ENCODE measurements at regions not wholly inside any gene's neighbourhood (a gene's known extent, or its start where the extent isn't known, plus 50 kb on each side); places are given as distances from the start of the nearest gene placed in this dataset.
"Not testable (repeated sequence)": the region's sequence is repeated elsewhere in the genome, so short reads cannot be mapped to it uniquely, and the experiment has no call there.

DNA sequence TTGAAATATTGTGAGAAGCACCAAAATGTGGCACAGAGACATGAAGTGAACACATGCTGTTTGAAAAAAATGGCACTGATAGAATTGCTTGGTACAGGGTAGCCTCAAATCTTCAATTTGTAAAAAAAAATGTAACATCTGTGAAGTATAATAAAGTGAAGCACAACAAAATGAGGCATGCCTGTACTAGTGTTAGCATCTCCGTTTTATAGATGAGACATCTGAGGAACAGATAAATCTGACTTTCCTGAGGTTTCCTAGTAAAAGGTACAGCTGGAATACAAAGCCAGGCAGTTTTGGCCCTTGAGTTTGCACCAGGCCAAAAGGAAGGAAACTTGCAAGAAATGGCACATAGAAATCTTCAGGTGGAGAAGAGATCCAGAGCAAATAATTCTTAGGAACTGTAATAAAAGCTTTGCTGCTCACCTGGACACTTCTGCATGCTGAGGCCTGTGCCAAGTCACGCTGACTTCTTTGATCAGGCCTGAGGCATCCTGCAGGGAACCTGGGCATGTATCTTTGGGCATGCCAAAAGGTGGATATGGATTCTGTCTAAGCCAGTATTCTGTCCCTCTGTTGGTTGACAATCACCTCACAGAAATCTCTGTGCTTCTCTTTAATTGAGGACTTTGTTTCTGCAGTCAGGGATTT is 251.5 kb upstream of the PLPP4 start:
- Histone ChIP-seq H3K9me3 (ENCODE audit: control insufficient read depth in 2 of 2, insufficient read depth in 1 of 2, low read depth in 1 of 2, low read length in 1 of 2) (no peaks in the 10 kb centered on the region), H3K4me3 (ENCODE audit: low read depth in 1 of 2, low read length in 2 of 2) (no peak overlapping the region), H3K4me1 (ENCODE audit: control insufficient read depth in 2 of 2, insufficient read depth in 2 of 2, low read length in 1 of 2) (peaks cover 0 to 3% of the 10 kb centered on the region in 2 donors), H3K36me3 (ENCODE audit: control insufficient read depth in 2 of 2, insufficient read depth in 2 of 2, low read length in 1 of 2) (no peaks in the 10 kb centered on the region), H3K27ac (ENCODE audit: low read depth in 2 of 2, low read length in 1 of 2) (no peak overlapping the region), H3K27me3 (ENCODE audit: control insufficient read depth in 1 of 2, insufficient read depth in 2 of 2, low read length in 2 of 2) (no peaks in the 10 kb centered on the region)
- WGBS, 2 donors, result 46 to 50% methylated on average over 2 of the region's 2 CpGs

DNA sequence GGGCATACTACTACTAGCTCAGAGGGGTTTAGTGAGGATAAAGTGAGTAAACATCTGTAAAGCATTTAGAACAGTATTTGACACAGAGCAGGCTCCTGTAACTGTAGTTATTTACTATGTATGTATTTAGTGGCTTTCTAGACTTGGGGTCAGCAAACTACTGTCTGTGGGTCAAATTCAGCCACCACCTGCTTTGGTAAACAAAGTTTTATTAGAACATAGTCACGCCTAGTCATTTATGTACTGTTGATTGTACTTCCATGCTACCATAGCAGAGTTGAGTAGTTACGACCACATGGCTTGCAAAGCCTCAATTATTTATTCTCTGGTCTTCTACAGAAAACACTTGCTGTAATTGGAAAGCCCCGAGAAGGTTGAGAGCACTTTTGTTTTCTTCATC is 248.5 kb upstream of the PLPP4 start:
- 83 to 84% methylated on average over 3 of the region's 3 CpGs for WGBS, 2 donors
- H3K27me3 ChIP-seq (ENCODE audit: control insufficient read depth in 1 of 2, insufficient read depth in 2 of 2, low read length in 2 of 2), result no peaks in the 10 kb centered on the region

DNA sequence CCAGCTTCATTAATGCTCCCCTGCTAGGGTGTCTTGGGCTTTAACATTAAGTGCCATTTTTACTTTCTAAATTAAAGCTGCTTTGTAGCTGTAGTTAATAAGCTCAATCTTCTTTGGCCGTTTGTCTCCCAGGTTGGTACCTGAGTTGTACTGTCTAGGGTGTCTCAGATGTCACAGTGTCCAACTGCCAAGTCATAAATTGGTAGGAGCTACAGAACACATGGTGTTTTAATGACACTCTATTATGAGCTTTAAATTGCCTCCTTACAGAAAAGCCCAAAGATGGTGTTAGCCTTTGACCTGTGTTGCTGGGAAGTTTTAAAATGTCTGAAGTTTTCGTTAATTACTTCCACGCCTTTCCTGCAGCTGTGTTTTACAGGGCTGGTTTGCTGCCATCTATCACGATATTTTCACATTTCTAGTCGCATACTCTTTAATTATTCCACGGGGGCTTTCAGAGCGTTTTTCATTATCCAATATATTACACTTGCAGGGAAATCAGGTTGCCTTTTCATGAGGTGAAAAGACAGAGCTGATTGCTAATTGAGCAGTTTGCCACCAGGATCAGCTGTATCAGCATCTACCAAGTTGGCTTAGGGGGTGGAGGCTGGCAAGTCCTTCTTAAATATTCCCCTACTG is 247.8 kb upstream of the PLPP4 start:
- Histone ChIP-seq H3K27ac (ENCODE audit: low read depth in 2 of 2, low read length in 1 of 2) (no peak overlapping the region), H3K4me1 (ENCODE audit: control insufficient read depth in 2 of 2, insufficient read depth in 2 of 2, low read length in 1 of 2) (peaks cover 0 to 3% of the 10 kb centered on the region in 2 donors), H3K36me3 (ENCODE audit: control insufficient read depth in 2 of 2, insufficient read depth in 2 of 2, low read length in 1 of 2) (no peaks in the 10 kb centered on the region), H3K27me3 (ENCODE audit: control insufficient read depth in 1 of 2, insufficient read depth in 2 of 2, low read length in 2 of 2) (no peaks in the 10 kb centered on the region), H3K4me3 (ENCODE audit: low read depth in 1 of 2, low read length in 2 of 2) (no peak overlapping the region), H3K9me3 (ENCODE audit: control insufficient read depth in 2 of 2, insufficient read depth in 1 of 2, low read depth in 1 of 2, low read length in 1 of 2) (no peaks in the 10 kb centered on the region)
- WGBS, 2 donors, result 76 to 81% methylated on average over 7 of the region's 7 CpGs

More for the DNA sequence above, 248.5 kb upstream of the PLPP4 start:
- H3K9me3 ChIP-seq (ENCODE audit: control insufficient read depth in 2 of 2, insufficient read depth in 1 of 2, low read depth in 1 of 2, low read length in 1 of 2), result no peaks in the 10 kb centered on the region
- no peak overlapping the region for H3K4me3 ChIP-seq (ENCODE audit: low read depth in 1 of 2, low read length in 2 of 2)
- no peak overlapping the region for H3K27ac ChIP-seq (ENCODE audit: low read depth in 2 of 2, low read length in 1 of 2)
- no peaks in the 10 kb centered on the region for H3K36me3 ChIP-seq (ENCODE audit: control insufficient read depth in 2 of 2, insufficient read depth in 2 of 2, low read length in 1 of 2)
- H3K4me1 ChIP-seq (ENCODE audit: control insufficient read depth in 2 of 2, insufficient read depth in 2 of 2, low read length in 1 of 2), result peaks cover 0 to 3% of the 10 kb centered on the region in 2 donors

DNA sequence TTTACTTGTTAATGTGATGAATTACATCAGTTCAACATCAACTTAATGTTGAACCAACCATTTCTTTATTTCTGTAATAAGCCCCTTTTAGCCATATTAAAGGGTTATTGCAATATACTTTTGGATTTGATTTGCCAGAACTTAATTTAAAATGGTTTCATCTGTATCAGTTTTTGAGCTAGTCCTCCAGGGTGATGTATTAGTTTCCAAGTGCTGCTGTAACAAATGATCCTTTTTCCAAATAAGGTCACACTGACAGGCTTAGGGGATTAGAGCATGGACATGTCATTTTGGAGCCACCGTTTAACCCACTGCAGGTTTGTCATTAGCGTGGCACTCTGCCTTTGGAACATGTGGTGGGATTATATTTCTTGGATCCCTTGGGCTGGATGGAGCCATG is 244.8 kb upstream of the PLPP4 start:
- Histone ChIP-seq H3K36me3 (ENCODE audit: control insufficient read depth in 2 of 2, insufficient read depth in 2 of 2, low read length in 1 of 2) (no peaks in the 10 kb centered on the region), H3K4me1 (ENCODE audit: control insufficient read depth in 2 of 2, insufficient read depth in 2 of 2, low read length in 1 of 2) (no peaks in the 10 kb centered on the region), H3K9me3 (ENCODE audit: control insufficient read depth in 2 of 2, insufficient read depth in 1 of 2, low read depth in 1 of 2, low read length in 1 of 2) (no peaks in the 10 kb centered on the region), H3K27ac (ENCODE audit: low read depth in 2 of 2, low read length in 1 of 2) (no peak overlapping the region), H3K4me3 (ENCODE audit: low read depth in 1 of 2, low read length in 2 of 2) (no peak overlapping the region), H3K27me3 (ENCODE audit: control insufficient read depth in 1 of 2, insufficient read depth in 2 of 2, low read length in 2 of 2) (no peaks in the 10 kb centered on the region)
- 82 to 93% methylated on average over 2 of the region's 2 CpGs for WGBS, 2 donors

DNA sequence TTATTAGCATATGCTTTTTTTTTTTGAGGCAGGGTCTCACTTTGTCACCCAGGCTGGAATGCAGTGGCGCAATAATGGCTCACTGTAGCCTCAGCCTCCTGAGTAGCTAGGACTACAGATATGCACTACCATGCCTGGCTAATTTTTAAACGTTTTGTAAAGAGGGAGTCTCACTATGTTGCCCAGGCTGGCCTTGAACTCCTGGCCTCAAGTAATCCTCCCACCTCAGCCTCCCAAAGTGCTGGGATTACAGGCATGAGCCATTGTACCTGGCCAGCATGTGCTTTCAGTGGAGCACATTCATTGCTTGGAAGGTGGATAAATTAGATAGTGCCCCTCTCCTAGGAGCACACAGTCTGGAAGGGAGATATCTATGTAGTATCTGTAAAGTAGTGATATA is 243.7 kb upstream of the PLPP4 start:
- H3K27ac ChIP-seq (ENCODE audit: low read depth in 2 of 2, low read length in 1 of 2); H3K36me3 ChIP-seq (ENCODE audit: control insufficient read depth in 2 of 2, insufficient read depth in 2 of 2, low read length in 1 of 2); H3K4me1 ChIP-seq (ENCODE audit: control insufficient read depth in 2 of 2, insufficient read depth in 2 of 2, low read length in 1 of 2); H3K4me3 ChIP-seq (ENCODE audit: low read depth in 1 of 2, low read length in 2 of 2); H3K27me3 ChIP-seq (ENCODE audit: control insufficient read depth in 1 of 2, insufficient read depth in 2 of 2, low read length in 2 of 2); H3K9me3 ChIP-seq (ENCODE audit: control insufficient read depth in 2 of 2, insufficient read depth in 1 of 2, low read depth in 1 of 2, low read length in 1 of 2): not testable (repeated sequence)
- 79 to 81% methylated on average over 2 of the region's 2 CpGs for WGBS, 2 donors

DNA sequence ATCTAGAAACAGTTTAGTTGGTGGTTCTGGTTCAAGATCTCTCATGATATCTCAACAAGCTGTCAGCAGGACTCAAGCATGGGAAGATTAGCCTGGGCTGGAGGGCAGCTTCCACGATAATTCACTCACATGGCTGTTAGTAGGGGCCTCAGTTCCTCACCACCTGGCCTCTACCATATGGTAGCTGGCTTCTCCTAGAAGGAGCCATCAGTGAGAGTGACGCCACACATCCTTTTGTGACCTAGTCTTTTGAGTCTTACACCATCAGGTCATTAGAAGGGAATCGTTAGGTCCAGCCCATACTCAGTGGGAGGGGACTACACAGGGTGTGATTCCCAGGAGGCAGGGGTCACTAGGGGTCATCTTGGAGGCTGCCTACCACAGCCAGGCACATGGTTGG is 239.3 kb upstream of the PLPP4 start:
- no peaks in the 10 kb centered on the region for H3K36me3 ChIP-seq (ENCODE audit: control insufficient read depth in 2 of 2, insufficient read depth in 2 of 2, low read length in 1 of 2)
- no peak overlapping the region for H3K27ac ChIP-seq (ENCODE audit: low read depth in 2 of 2, low read length in 1 of 2)
- no peak overlapping the region for H3K4me3 ChIP-seq (ENCODE audit: low read depth in 1 of 2, low read length in 2 of 2)
- H3K27me3 ChIP-seq (ENCODE audit: control insufficient read depth in 1 of 2, insufficient read depth in 2 of 2, low read length in 2 of 2), result no peaks in the 10 kb centered on the region
- H3K9me3 ChIP-seq (ENCODE audit: control insufficient read depth in 2 of 2, insufficient read depth in 1 of 2, low read depth in 1 of 2, low read length in 1 of 2), result no peaks in the 10 kb centered on the region
- WGBS, 2 donors, result 60 to 67% methylated on average over 3 of the region's 3 CpGs
- no peaks in the 10 kb centered on the region for H3K4me1 ChIP-seq (ENCODE audit: control insufficient read depth in 2 of 2, insufficient read depth in 2 of 2, low read length in 1 of 2)

DNA sequence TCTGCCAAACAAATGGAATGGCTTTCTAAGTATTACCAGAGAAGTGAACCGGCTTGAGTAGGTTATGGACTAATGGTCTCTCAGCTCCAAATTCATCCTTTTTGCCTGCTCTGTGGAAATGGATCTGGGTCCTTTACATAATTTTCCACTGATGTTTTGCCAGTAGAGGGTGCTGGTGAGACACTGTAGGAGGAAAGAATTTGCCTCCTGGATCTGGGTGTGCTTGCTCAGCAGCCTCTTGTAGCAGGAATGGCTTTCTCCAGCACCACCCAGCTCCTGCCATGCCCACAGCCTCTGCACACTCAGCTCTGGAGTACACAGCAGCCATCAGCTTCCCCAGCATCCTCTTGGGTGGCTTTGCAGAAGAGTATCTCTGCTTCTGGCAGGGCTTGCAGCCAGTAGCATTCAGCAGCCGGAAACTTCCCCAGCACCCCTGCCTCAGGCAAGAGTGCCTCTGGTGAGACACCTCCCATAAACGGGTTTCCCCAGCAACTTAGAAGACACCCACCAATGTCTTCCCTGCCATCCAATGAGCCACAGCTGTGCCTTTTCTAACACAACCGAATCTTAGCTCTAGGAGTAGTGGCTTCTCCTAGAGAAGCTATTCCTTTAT is 235.0 kb upstream of the PLPP4 start:
- Histone ChIP-seq H3K27me3 (ENCODE audit: control insufficient read depth in 1 of 2, insufficient read depth in 2 of 2, low read length in 2 of 2) (no peaks in the 10 kb centered on the region), H3K36me3 (ENCODE audit: control insufficient read depth in 2 of 2, insufficient read depth in 2 of 2, low read length in 1 of 2) (no peaks in the 10 kb centered on the region), H3K9me3 (ENCODE audit: control insufficient read depth in 2 of 2, insufficient read depth in 1 of 2, low read depth in 1 of 2, low read length in 1 of 2) (no peaks in the 10 kb centered on the region), H3K4me3 (ENCODE audit: low read depth in 1 of 2, low read length in 2 of 2) (no peak overlapping the region), H3K4me1 (ENCODE audit: control insufficient read depth in 2 of 2, insufficient read depth in 2 of 2, low read length in 1 of 2) (no peaks in the 10 kb centered on the region), H3K27ac (ENCODE audit: low read depth in 2 of 2, low read length in 1 of 2) (no peak overlapping the region)
- WGBS, 2 donors, result 43 to 47% methylated on average over 4 of the region's 4 CpGs

DNA sequence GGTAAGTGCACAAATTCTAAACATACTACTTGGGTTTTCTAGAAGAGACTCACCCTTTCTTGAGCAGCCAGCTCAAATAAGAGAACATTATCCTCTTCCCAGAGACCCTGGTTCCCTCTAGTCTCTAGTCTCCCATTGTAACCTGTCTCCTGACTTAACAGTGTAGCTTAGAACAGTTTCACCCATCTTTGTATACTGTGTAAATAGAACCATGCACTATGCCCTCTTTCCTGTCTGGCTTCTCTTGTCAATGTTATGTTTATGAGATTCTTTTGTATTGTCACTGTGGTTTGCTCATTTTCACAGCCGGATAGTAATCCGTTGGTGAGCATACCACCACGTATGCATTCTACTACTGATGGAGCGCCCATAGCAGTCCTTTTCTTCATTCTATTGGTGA is 227.4 kb upstream of the PLPP4 start:
- 91 to 93% methylated on average over 4 of the region's 4 CpGs for WGBS, 2 donors
- no peaks in the 10 kb centered on the region for H3K4me1 ChIP-seq (ENCODE audit: control insufficient read depth in 2 of 2, insufficient read depth in 2 of 2, low read length in 1 of 2)
- no peak overlapping the region for H3K4me3 ChIP-seq (ENCODE audit: low read depth in 1 of 2, low read length in 2 of 2)
- H3K27ac ChIP-seq (ENCODE audit: low read depth in 2 of 2, low read length in 1 of 2), result no peak overlapping the region
- H3K27me3 ChIP-seq (ENCODE audit: control insufficient read depth in 1 of 2, insufficient read depth in 2 of 2, low read length in 2 of 2), result no peaks in the 10 kb centered on the region
- H3K36me3 ChIP-seq (ENCODE audit: control insufficient read depth in 2 of 2, insufficient read depth in 2 of 2, low read length in 1 of 2), result no peaks in the 10 kb centered on the region
- no peaks in the 10 kb centered on the region for H3K9me3 ChIP-seq (ENCODE audit: control insufficient read depth in 2 of 2, insufficient read depth in 1 of 2, low read depth in 1 of 2, low read length in 1 of 2)

DNA sequence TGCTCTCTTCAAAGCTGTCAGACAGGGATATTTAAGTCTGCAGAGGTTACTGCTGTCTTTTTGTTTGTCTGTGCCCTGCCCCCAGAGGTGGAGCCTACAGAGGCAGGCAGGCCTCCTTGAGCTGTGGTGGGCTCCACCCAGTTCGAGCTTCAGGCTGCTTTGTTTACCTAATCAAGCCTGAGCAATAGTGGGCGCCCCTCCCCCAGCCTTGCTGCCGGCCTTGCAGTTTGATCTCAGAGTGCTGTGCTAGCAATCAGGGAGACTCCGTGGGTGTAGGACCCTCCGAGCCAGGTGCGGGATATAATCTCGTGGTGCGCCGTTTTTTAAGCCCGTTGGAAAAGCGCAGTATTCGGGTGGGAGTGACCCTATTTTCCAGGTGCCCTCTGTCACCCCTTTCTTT is 217.3 kb upstream of the PLPP4 start:
- not testable (repeated sequence) for H3K27ac ChIP-seq (ENCODE audit: low read depth in 2 of 2, low read length in 1 of 2); H3K4me1 ChIP-seq (ENCODE audit: control insufficient read depth in 2 of 2, insufficient read depth in 2 of 2, low read length in 1 of 2); H3K9me3 ChIP-seq (ENCODE audit: control insufficient read depth in 2 of 2, insufficient read depth in 1 of 2, low read depth in 1 of 2, low read length in 1 of 2); H3K27me3 ChIP-seq (ENCODE audit: control insufficient read depth in 1 of 2, insufficient read depth in 2 of 2, low read length in 2 of 2); H3K36me3 ChIP-seq (ENCODE audit: control insufficient read depth in 2 of 2, insufficient read depth in 2 of 2, low read length in 1 of 2); H3K4me3 ChIP-seq (ENCODE audit: low read depth in 1 of 2, low read length in 2 of 2)
- 57 to 66% methylated on average over 8 to 12 of the region's 12 CpGs for WGBS, 2 donors

All from esophagus (tissue), 2 donors.